CD4-positive, alpha-beta T cell treated with Interferon gamma for 1 hour (primary cell): ENCODE measurements at regions not wholly inside any gene's neighbourhood (a gene's known extent, or its start where the extent isn't known, plus 50 kb on each side); places are given as distances from the start of the nearest gene placed in this dataset.

Experiments used
- DNase-seq: peaks from one replicate; pipeline ENCODE4 v3.0.0-alpha.2; 2020

DNA sequence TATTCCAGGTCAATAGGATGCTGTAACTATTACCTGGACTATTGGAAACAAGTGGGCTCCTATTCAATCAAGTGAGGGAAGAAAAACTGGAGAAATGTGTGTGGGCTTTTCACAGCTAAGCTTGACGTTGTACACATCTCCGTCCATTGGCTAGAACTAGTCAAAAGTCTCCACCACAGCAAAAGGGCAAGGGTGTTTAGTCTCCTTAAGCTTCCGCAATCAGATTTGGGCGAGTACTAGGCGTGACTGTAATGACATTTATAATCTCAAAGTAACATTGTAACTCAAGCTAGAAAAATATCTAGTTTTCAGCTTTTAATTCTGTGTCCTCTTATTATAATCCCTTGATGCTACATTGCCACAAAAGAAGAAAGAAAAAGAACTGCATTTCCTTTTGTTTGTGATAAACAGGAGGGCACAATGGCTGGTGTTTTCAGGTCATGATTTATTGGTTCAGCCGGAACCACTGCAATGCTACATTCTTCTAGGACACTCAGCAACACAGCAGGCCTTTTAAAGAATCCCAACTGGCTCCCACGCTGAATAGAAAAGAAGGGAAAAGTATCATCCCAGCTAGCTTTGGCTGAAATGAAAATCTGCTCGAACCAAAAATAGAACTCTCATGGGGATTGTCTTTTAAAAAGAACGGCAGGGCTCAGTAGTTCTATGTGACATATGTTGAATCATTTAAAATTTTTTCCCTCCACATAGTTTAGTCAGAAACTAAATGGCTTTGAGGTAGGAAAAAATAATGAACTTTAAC lies 387.7 kb downstream of the BTBD3 start:
- no peak for DNase-seq

DNA sequence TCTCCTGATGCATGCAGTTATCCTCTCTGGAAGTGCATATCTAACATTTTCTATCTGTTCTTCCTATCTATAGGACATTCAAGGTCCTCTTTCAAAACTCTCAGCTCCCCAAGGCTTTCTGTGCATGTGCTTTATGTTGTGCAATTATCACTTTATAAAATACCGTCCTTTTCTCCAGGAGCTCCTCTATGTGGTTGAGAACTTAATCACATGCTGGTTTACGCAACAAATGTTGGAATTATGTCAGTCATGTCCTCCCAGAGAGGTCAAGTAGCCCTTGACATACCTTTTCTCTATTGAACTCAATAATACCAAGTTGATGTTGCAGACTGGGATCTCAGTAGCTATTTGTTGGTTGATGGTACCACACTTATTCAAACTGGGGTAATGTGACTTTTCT lies 388.4 kb downstream of the BTBD3 start:
- no peak for DNase-seq

DNA sequence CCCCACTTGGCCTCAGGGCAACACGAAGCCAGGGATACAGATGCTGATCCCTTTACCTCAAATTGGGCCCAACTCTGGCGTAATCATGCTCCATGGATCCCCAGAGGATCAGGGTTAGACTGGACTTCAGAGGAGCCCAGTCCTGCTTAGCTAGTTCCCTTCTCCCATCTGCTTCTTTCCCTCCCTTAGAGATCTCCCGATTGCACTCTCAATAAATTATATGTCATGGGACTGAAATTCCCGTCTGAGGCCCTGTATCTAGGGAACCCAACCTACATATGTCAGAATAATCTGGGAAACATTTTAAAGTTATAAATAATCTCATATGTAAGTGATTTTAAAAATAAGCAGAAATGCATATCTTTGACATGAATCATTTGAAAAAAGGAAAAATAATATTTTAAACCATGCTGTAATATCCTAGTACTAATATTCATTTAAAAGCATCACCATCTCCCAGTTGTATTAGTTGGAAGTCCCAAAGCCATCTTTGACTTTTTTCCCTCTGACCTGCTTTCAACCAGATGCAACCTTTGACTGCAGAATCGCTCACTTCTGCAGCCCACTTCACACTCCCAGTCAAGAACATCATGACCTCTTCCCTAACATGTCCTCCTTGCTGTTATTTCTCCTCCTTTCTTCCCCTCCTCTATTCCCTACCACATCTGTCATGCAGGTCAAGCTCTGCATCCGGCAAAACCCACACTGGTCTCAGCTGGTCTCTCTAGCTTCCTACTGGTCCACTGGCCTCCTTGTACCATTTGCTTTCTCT lies 393.6 kb downstream of the BTBD3 start:
- DNase-seq, result no peak

DNA sequence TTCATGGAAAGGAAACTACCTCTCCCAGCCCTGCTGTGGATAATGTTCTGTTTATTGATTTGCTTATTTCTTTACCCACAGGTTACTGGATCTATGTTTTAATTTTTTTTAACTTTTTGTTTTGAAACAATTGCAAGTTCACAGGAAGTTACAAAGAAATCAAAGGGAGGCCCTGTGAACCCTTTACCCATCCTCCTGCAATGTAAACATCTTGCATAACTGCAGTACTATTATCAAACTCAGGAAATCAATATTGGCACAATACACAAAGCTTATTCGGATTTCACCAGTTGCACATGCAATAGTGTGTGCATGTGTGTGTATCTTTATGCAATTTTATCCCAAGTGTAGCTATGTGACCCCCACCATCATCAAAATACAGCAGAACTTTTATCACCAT lies 398.0 kb downstream of the BTBD3 start:
- no peak for DNase-seq

DNA sequence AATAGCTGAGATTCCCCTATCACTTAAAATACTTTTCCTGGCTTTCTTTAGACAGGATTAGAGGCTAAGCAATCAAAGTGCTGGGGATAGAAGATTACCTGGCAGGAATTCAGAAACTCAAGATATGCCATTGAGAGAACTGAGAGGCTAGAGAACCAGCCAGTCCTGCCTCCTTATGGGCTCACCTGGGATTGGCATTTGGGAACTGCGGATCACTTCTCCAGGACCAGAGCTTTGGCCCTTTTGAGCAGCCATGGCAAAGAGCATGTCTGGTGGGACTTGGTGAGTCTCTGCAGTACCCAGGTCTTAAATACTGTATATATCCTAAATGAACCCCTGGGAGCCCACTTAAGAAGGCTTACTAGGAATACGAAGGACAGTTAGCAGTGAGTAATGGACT lies 399.1 kb downstream of the BTBD3 start:
- no peak for DNase-seq

DNA sequence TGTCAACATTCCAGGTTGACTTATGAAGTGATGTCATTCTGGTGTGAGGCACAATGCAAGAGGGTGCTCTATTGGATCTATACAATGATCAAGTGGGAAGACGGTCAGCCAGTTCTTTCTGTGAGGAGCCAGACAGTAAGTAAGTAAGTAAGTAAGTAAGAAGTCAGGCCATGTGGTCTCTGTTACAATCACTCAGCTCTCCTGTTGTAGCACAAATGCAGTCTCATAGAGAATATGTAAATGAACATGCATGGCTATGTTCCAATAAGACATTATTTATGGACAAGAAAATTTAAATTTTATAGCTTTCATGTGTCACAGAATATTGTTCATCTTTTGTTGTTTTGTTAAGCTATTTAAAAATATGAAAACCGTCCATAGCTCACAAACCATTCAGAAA lies 399.7 kb downstream of the BTBD3 start:
- no peak for DNase-seq

DNA sequence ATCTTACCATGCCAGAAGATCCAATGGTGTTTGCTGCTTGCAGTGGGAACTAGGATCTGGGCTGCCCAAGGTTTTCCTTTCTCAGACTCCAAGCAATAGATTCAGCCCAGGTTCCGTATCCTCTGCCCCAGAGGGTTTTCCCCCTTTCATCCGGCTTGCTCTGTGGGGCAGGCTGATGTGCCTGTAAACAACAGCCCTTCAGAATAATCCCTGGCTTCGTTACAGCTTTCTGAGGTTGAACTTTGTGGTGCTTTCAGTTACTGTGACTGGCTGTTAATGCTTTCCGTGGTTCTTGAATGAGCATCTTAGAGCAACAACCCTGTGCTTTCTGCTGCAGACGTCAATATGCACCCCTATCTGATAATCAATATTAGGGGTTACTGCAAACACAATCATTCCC lies 400.4 kb downstream of the BTBD3 start:
- DNase-seq, result no peak

DNA sequence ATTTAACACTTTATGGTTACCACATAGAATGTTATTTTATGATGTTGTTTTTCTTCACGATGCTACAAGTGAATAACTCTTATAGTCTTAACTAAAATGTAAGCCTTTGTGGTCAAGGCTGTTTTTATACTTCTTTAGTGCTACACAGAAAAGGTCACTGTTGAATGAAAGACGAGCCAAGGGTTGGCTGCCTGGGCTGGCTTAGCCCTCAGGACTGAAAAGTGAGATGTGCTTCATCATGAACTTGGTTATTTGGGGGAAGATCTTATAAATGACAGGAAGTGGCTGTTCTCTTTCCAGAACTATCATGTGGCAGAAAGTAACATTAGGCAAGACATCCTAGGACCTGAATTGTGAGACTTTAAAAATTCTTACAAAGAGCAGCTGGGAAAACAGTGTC lies 404.0 kb downstream of the BTBD3 start:
- DNase-seq, result no peak

DNA sequence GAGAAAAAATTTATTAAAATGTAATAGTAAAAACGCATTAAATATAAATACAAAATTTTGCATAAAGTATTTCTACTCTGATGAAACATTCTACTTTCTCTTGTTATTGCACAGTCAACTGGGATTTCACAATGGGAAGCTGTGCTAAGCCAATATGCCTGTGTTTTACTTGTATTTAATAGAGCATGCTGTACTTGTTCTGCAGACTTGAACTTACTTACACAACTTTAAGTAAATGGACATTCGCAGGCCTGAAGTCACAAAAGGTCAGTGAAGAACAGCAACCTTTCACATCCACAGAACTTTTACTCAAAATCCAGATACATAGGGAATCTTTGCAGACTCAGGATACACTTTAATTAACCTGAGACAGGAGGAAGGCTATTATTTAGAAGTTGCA lies 409.5 kb downstream of the BTBD3 start:
- DNase-seq, result no peak

DNA sequence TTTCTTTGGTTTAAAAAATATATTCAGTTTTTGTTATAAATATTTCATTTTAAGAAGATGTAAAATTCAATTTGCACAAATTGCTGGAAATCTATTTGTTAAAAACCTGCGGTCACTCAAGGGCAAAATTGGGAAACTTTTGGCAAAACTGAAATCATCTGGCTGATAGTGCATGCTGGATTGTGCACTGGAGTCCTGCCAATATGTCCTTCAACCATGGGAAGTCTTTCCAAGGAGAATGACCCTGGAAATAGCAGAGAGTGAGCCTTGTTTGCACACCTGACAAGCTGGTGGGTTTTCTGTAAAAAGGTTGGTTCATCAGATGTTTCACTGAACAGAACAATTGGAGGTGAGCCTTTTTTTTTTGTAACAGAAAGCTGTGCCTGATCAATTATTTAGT lies 413.5 kb downstream of the BTBD3 start:
- DNase-seq, result no peak

DNA sequence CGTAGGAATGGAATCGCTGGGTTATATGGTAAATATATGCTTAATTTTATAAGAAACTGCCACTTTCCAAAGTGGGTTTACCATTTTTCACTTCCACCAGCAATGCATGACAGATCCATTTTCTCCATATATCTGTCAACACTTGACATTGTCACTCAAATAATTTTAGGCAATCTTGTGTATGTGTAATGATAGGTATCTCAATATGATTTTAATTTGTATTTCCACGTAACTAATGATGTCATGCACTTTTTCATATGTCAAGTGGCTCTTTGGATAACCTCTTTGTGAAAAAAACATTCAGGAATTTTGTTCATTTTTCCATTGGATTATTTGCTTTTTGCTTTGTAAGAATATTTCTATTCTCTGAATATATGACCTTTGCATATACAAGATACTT lies 419.9 kb downstream of the BTBD3 start:
- DNase-seq, result no peak

DNA sequence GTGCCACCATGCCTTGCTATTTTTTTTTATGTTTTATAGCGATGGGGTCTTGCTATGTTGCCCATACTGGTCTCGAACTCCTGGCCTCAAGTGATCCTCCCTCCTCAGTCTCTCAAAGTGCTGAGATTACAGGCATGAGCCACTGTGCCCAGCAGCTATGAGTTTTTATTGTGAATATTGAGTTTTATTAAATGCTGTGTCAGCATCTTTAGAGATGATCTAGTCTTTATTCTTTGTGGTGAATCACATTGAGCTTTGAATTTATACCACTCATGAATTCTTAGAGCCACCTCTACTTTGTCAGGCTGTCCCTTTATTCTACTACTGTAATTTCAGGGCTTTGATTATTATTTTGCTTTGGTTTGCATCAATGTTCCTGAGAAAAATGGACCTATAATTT lies 428.3 kb downstream of the BTBD3 start:
- DNase-seq, result no peak

DNA sequence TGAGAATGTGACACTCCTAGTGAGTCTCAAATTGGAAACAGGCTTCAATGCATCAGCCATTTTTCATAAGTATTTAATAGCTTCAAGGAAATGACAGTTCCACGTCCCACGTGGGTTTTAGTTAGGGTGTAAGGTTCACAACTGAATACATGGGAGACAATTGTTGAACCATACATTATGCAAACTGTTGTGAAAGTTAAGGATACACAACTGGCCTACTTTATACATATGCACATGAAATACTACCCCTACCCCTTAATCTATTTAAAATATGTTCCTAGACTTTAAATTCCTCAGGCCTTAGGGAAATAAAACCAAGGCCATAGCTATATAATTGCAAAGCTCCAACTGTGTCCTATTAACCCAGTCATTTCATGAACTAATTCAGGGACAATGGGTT lies 436.1 kb downstream of the BTBD3 start:
- no peak for DNase-seq

DNA sequence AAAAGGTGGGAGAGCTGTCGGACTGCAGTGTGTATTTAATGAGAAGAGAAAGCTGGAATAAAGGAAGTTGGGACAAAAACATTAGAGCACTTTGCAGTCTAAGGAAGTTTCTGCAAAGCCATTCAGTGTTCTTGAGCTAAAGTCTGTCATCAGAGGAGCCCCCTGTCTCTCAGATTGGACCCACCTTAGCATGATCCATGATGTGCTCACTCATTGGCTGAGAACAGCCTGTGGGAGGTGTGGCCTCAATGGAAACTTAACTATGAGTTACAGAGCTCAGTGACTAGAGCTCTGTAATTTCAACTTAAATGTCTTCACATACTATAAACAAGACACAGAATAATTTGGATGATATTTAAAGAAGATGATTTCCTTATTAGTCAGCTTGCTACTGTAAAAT lies 437.0 kb downstream of the BTBD3 start:
- DNase-seq, result no peak

DNA sequence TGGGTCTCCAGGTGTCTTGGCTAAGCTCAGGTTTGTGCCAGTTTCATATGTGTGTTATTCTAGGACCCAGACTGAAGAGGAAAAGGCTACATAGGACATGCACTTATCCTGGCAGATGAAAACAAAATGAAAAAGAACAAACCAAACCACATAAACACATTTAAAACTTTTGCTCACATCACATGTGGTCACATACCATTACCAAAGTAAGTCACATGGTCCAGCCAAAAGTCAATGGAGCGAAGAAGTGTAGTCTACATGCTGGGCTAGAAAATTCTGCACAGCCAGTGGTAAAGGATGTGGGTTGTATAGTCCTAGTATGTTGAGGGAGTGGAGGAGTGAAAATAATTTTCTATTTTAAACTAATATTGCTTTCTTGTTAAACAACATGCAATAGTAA lies 437.5 kb downstream of the BTBD3 start:
- no peak for DNase-seq

DNA sequence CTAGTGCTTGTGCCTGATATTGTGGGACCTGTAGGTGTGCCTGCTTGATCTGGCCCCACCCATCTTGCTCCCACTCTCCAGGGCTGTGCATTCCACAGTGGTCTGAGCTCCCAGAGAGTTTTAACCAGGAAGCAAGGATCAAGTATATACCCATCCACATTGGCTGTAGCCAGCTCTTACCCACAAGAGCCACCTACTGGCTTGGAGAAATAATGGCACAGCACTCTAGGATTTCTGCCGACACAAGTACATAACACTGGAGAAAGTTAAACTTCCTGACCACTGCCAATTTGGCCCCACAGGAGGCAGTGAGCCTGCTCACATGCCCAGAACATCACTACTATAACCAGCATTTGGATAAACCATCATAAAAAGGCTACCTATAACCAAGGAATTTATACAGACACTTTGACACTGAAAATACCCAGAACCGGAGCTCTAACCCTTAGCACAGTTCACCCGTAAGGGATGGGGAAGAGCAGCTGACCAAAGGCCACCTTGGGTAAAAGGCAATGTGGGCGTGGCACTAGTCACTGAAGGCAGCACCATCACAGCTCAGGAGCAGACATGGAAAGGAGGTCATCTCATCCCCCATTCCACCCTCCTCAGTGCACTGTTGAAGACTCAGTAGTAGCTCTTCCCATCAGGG lies 440.4 kb downstream of the BTBD3 start:
- no peak for DNase-seq

DNA sequence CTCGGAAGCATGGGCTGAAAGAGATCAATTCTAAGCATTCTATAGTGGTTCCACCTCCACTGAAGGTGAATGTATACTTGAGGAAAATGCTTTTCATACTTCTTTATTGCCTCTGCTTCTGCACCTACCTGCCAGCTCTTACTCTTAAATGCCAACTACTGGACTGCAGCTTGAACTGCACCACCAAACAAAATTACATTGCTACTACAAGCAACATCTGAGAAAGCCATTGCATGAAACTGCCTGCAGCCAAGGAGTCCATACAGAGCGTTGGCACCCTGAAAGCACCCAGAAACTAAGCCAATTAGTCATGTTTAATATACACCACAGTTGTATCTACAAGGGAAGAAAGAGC lies 440.9 kb downstream of the BTBD3 start:
- DNase-seq, result no peak

DNA sequence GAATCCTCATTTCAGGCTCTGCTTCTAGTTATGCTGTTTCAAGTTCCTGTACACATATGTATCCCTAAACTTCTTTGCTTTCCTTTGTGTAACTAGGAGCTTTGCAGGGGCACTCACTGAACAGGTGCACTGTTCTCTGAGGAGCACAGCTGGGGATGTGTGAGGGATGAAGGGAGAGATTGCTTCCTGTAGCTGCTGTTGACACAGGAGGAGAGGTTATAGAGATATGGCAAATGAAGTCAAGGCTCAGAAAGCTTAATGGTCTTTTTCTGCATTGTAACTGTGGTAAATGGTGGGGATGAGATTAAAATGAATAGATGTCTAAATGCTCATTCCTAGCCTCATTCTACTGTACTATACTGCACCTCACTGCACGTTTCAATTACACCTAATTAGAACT lies 454.3 kb downstream of the BTBD3 start:
- no peak for DNase-seq

DNA sequence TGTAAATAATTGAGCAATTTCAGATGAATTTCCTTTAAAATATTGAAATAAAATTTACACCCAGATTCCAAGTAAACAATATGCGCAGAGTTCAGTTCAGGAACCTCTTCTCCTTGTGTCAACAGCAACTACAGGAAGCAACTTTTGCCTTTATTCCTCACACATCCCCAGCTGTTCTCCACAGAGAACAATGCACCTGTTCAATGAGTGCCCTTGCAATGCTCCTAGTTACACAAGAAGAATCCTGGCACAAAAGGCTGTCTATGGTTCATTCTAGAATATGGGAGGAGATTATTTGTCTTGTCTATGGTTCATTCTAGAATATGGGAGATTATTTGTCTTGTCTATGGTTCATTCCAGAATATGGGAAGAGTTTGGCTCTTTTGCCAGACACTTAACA lies 454.9 kb downstream of the BTBD3 start:
- DNase-seq, result no peak

DNA sequence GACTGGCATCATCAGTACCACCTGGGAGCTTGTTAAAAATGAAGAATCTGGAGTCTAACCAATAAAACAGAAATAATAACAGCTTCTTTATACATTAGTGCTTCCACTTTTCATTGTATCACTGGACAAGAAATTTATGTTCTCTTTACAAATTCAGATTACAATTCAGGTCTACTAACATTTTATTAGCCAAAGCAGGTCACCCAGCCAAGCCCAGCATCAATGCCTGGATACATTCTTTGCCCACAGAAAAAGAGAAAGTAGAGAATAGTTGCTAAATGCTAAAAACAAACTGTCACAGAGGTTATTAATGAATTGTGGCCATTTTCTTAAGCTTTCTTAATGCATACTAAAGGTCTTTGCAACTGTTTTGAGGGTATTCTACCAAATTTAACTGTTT lies 458.3 kb downstream of the BTBD3 start:
- no peak for DNase-seq

DNA sequence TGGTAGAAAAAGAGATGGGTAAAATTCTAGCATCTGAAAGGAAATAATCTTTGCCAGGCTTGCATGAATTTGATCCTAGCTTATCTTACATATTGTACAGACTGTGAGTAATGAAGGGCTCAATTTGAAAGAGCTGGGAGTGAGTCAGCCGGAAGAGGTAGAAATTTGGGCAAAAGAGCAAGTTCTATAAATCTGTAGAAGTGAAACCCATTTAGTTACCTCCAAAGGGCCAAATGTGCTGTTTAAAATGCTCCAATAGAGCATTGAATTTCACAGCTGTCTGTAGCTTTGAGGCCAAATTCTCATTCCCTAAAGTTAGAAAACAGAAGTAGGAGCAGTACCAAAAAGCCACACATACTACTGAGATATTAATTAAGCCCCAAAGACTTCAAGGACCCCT lies 466.1 kb downstream of the BTBD3 start:
- no peak for DNase-seq

DNA sequence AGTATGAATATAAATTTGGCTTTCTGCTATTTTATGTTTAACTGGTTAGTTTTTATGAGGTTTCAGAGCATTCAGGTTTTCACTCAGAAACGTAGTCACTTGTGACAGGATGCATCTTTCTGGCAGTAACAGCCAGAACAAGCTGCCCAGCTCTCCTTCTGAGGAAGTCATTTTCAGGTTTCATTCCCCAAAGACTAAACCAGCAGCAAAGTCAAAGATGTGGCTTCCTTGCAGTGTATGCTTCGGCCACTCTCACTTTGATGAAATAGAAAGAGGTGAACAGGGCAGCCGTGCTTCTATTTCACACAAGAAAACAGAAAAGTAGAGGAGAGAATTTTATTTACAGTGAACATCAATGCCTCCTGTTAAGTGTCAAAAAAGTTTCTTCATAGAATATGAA lies 469.1 kb downstream of the BTBD3 start:
- no peak for DNase-seq

DNA sequence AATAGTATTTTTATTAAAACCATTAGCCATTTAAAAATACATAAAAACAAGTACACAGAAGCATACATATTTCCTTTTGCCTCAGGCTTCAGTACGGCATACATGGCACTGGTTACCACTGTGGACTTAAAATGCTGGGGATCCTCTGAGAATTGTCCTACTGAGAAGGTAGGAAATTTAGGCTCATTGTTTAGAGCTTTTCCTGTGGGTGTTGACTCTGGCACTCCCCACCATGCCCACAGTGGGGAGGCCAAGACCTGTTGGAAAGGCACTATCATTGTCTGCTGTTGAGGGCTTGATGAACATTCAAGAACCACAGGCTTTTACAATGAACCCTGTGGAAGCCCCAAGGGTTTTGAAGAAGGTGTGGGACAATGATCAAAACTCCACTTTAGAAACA lies 473.4 kb downstream of the BTBD3 start:
- no peak for DNase-seq

DNA sequence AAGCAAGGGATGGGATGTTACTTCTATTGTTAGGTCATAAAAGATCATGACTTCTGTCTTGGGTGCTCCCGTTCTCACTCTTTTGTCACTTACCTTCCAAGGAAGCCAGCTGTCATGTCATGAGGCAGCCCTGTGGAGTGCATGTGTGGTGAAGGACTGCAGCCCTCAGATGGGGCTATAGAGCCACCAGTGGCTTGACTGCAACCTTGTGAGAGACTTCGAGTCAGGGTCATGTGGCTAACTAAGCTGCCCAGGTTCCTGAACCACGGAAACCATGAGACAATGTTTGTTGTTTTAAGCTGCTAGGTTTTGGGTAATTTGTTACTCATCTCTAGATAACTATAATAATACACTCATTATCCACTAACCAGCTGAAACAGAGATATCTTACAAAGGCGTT lies 477.1 kb downstream of the BTBD3 start:
- no peak for DNase-seq
